Kidney tubule cell (primary cell): ENCODE measurements at regions not wholly inside any gene's neighbourhood (a gene's known extent, or its start where the extent isn't known, plus 50 kb on each side); places are given as distances from the start of the nearest gene placed in this dataset.

Experiments
- DNase-seq: peaks from one replicate; pipeline ENCODE4 v3.0.0-alpha.2; 2018; ENCODE audit warnings: low spot score

- no peak for DNase-seq
Measured at GRCh38 chr3:148381051-148381450, 316.7 kb upstream of the AGTR1 start.

- peak; percentile 37 for DNase-seq
Measured at GRCh38 chr3:148389916-148390315, 307.8 kb upstream of the AGTR1 start.

DNA sequence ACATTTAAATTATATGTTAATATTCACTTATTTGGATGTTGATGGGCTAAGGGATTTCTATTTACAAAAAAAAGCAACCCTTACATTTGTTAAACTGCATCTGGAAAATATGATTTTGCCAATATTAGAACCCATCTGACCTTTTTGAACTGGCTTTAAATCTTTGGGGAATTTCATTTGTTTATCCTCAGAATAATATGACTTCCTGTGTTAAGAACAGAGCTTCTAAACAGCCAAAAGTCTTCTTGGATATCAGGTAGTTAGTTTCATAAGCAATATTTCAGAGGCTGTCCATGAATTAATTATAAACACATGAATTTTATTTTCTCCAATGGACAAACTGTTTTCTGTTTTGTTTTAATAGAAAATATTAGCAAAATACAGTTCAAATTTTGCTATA, 301.9 kb upstream of the AGTR1 start:
- DNase-seq: no peak

DNA sequence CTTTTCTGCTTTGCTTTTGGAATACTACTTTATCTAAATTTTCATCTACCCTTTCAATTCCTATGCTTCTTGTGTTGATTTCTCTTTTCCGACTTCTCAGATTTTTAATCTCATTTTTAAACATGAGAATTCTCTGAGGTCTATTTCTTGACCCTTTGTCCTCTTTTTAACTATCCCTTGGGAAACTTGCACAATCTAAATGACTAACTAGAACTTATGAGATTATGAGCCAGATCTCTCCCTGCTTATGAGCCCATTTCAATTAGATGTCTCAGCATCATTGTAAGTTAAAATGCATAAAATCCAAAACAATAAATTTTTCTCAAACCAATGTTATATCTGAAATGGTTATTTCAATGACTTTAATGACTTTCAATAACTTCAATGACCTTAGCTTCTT, 296.9 kb upstream of the AGTR1 start:
- no peak for DNase-seq

- no peak for DNase-seq
Measured at GRCh38 chr3:148408667-148409066, 289.0 kb upstream of the AGTR1 start.

DNA sequence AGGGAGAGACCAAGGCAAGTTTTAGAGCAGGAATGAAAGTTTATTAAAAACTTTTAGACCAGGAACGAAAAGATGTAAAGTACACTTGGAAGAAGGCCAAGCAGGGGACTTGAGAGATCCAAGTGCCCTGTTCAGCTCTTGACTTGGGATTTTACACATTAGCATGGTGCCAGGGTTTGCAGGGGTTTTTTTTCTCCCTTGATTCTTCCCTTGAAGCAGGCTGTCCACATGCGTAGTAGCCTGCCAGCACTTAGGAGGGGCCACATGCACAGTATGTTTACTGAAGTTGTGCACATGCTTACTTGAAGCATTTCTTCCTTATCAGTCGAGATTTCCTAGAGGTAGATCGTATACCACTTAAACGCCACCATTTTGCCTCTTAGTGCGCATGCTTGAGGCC, 277.5 kb upstream of the AGTR1 start:
- no peak for DNase-seq

- no peak for DNase-seq
Measured at GRCh38 chr3:148428862-148429605, 268.7 kb upstream of the AGTR1 start.

GRCh38 chr3:148433665-148434064, 264.0 kb upstream of the AGTR1 start:
- no peak for DNase-seq

GRCh38 chr3:148435534-148435933, 262.2 kb upstream of the AGTR1 start:
- no peak for DNase-seq

- DNase-seq: no peak
Measured at GRCh38 chr3:148439254-148439822, 258.4 kb upstream of the AGTR1 start.

DNA sequence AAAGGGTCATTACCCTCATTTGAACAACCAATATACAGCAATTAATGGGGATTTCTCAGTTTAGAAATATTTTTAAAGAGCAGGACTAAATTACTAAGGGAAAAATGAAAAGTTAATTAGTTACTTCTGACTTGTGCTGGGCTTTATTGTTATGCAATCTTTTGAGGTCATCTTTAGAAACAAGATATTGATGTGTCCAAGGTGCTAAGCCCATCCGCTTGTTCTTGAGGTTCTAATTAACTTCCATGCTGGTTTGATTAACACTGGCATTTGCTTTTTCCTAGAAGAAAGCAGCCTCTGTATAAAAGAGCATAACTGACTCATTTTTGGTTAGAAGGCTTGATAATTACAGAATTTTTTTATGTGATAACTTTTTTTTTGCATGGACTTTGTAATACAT, 256.5 kb upstream of the AGTR1 start:
- DNase-seq: no peak

GRCh38 chr3:148450819-148451218, 246.9 kb upstream of the AGTR1 start:
- DNase-seq: no peak

DNA sequence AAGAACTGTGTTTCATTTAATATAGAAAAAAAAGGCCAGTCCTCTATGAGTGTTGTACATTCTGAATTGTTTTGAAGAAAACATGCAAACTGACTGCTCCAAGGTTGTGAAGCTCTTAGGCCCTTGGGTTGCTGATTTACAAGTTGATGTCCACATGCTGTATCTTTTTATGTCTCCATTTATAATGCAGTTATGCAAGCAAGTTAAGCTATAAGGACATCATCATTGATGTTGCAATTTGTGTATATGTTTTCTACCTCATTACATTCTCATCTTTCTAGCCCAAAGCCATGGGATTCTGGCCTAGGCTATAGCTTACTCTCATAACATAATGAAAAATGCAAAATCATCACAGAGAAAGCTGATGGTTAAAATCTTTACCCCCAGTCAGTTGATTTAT, 245.7 kb upstream of the AGTR1 start:
- no peak for DNase-seq

GRCh38 chr3:148453781-148454191, 243.9 kb upstream of the AGTR1 start:
- DNase-seq: no peak

- no peak for DNase-seq
Measured at GRCh38 chr3:148455098-148455497, 242.6 kb upstream of the AGTR1 start.

DNA sequence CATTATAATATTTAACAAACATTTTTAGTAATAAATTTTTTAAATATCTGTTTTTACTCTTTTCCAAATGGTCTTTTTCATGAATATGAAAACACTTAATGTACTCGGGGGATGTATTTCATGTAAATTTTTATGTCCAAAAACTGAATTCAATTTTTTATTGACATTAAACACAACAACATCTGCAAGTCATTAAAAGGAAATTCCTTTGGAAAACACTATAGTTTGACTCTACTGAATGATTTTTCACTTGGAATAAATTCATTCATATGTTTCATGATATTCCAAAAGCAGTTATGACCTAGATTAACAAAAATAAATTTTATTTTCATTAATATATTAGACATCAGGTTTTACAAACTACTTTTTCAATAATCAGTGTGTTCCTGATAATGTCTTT, 239.8 kb upstream of the AGTR1 start:
- no peak for DNase-seq

GRCh38 chr3:148459931-148460513, 237.7 kb upstream of the AGTR1 start:
- DNase-seq: peak; percentile 15

DNA sequence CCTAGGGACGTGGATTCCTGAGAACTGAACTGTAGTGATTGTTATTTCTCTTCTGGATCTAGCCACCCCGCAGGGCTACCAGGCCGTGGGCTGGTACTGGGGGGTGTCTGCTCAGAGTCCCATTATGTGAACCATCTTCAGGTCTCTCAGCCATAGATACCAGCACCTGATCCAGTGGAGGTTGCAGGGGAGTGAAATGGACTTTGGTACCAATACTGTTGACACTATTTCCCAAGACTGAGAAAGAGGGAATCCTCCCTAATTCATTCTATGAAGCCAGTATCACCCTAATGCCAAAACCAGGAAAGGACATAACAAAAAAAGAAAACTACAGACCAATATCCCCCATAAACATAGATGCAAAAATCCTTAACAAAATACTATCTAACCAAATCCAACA, 237.0 kb upstream of the AGTR1 start:
- no peak for DNase-seq

- peak; percentile 38 for DNase-seq
Measured at GRCh38 chr3:148464246-148464645, 233.5 kb upstream of the AGTR1 start.

DNA sequence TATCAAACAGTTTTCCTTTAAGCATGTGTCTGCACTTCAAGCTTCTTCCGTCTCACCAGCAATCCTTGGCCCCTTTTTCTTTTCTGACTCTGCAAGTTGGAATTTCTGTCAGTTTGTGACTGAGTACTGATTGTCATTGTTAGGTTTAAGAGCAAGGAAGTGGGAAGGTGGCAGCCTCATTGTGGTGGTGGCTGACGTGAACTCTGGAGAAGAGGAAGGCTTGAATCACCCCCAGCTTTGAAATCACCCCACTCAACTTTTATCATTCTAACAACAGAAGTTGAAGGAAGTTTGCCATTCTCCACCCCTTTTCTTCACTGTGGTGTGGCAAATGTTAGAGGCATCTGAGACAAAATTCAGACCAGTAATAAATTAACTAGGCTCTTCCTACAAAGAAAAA, 231.6 kb upstream of the AGTR1 start:
- DNase-seq: peak; percentile 81

- no peak for DNase-seq
Measured at GRCh38 chr3:148466980-148467740, 230.5 kb upstream of the AGTR1 start.

- DNase-seq: no peak
Measured at GRCh38 chr3:148477375-148477774, 220.3 kb upstream of the AGTR1 start.

GRCh38 chr3:148493631-148494030, 204.1 kb upstream of the AGTR1 start:
- no peak for DNase-seq
